Naive thymus-derived CD8-positive, alpha-beta T cell (primary cell): ENCODE measurements at regions not wholly inside any gene's neighbourhood (a gene's known extent, or its start where the extent isn't known, plus 50 kb on each side); places are given as distances from the start of the nearest gene placed in this dataset.
"Not testable (repeated sequence)": the region's sequence is repeated elsewhere in the genome, so short reads cannot be mapped to it uniquely, and the experiment has no call there.

Source experiments
- ATAC-seq, 2 donors: fragments of 150-1000 bp; cut with Tn5 transposase in 1 of 2; sonication (Bioruptor Pico), chemical (Tn5 transposase) in 1 of 2; 1 replicate in 1 of 2; 2 replicates in 1 of 2; pipeline ENCODE4 v1.10.0; 2021; ENCODE audit warnings: mild to moderate bottlenecking in 2 of 2, moderate library complexity in 2 of 2
- POLR2A ChIA-PET: fragments of 350-600 bp; sonication (Branson Sonifier 250); formaldehyde crosslinking; loops from one replicate; lab custom pipeline; 2021; ENCODE audit warnings: antibody characterized with exemption; lab: Charles Lee
- DNase-seq, 10 donors: peaks; one replicate each; pipeline versions ENCODE4 v3.0.0 to v3.0.0-alpha.2; 2020 to 2022
- H3K27ac Mint-ChIP-seq, 10 donors: one replicate each; pipeline ENCODE4 v1.8.0; 2020 to 2022; ENCODE audit warnings: mild to moderate bottlenecking in 10 of 10, mixed read lengths in 10 of 10, moderate library complexity in 4 of 10, inconsistent platforms in 1 of 10
- H3K27me3 Mint-ChIP-seq, 5 donors: one replicate each; pipeline ENCODE4 v1.8.0; 2021 to 2022; ENCODE audit warnings: mixed read lengths in 5 of 5
- H3K36me3 Mint-ChIP-seq, 3 donors: one replicate each; pipeline ENCODE4 v1.8.0; 2020 to 2022; ENCODE audit warnings: mixed read lengths in 3 of 3, mild to moderate bottlenecking in 2 of 3, inconsistent platforms in 1 of 3
- H3K4me1 Mint-ChIP-seq, 4 donors: one replicate each; pipeline ENCODE4 v1.8.0; 2021 to 2022; ENCODE audit warnings: mixed read lengths in 4 of 4
- H3K4me3 Mint-ChIP-seq, 10 donors: one replicate each; pipeline ENCODE4 v1.8.0; 2020 to 2022; ENCODE audit warnings: mild to moderate bottlenecking in 10 of 10, mixed read lengths in 10 of 10, moderate library complexity in 6 of 10, inconsistent platforms in 1 of 10
- H3K9me3 Mint-ChIP-seq, 9 donors: one replicate each; pipeline ENCODE4 v1.8.0; 2020 to 2022; ENCODE audit warnings: mixed read lengths in 9 of 9, mild to moderate bottlenecking in 3 of 9, inconsistent platforms in 1 of 9, moderate library complexity in 1 of 9

GRCh38 chr1:113297749-113298148 is 92.6 kb upstream of the MAGI3 start:
- peaks cover 13 to 31% (median 25%) of the 10 kb centered on the region in 5 donors for H3K27me3 Mint-ChIP-seq
- no peaks in the 10 kb centered on the region for H3K36me3 Mint-ChIP-seq
- H3K27ac Mint-ChIP-seq = no peak overlapping the region
- POLR2A ChIA-PET = no interaction called here
- H3K4me1 Mint-ChIP-seq = peaks cover 0 to under 1% (median 0%) of the 10 kb centered on the region in 4 donors
- H3K9me3 Mint-ChIP-seq = no peaks in the 10 kb centered on the region
- ATAC-seq (no peak), DNase-seq (no peak)
- no peak overlapping the region for H3K4me3 Mint-ChIP-seq

- Mint-ChIP-seq H3K9me3 (no peaks in the 10 kb centered on the region), H3K4me1 (no peaks in the 10 kb centered on the region), H3K36me3 (no peaks in the 10 kb centered on the region), H3K27ac (no peak overlapping the region), H3K4me3 (no peak overlapping the region), H3K27me3 (peaks cover 6 to 19% (median 17%) of the 10 kb centered on the region in 5 donors)
- DNase-seq (no peak), ATAC-seq (no peak)
- POLR2A ChIA-PET = no interaction called here
Measured at GRCh38 chr1:113298941-113299340, 91.4 kb upstream of the MAGI3 start.

- Mint-ChIP-seq H3K36me3 (no peaks in the 10 kb centered on the region), H3K9me3 (no peaks in the 10 kb centered on the region), H3K27ac (no peak overlapping the region), H3K4me1 (no peaks in the 10 kb centered on the region), H3K4me3 (no peak overlapping the region), H3K27me3 (peaks cover 0 to 6% (median 5%) of the 10 kb centered on the region in 5 donors)
- DNase-seq (no peak), ATAC-seq (no peak)
- POLR2A ChIA-PET = no interaction called here
Measured at GRCh38 chr1:113302636-113303035, 87.7 kb upstream of the MAGI3 start.

GRCh38 chr1:113303267-113303666 is 87.0 kb upstream of the MAGI3 start:
- peaks cover 0 to 4% (median 0%) of the 10 kb centered on the region in 5 donors for H3K27me3 Mint-ChIP-seq
- no peak for ATAC-seq
- H3K4me1 Mint-ChIP-seq = peaks cover 4 to 5% (median 4%) of the 10 kb centered on the region in 4 donors
- H3K36me3 Mint-ChIP-seq = no peaks in the 10 kb centered on the region
- no peak overlapping the region for H3K4me3 Mint-ChIP-seq
- H3K9me3 Mint-ChIP-seq = no peaks in the 10 kb centered on the region
- H3K27ac Mint-ChIP-seq = no peak overlapping the region
- DNase-seq = no peak
- POLR2A ChIA-PET = no interaction called here

GRCh38 chr1:113305029-113305428 is 85.3 kb upstream of the MAGI3 start:
- H3K9me3 Mint-ChIP-seq, H3K27ac Mint-ChIP-seq, H3K27me3 Mint-ChIP-seq, H3K4me3 Mint-ChIP-seq, DNase-seq, ATAC-seq, H3K36me3 Mint-ChIP-seq, POLR2A ChIA-PET: not testable (repeated sequence)
- peaks cover 7 to 17% (median 8%) of the 10 kb centered on the region in 4 donors for H3K4me1 Mint-ChIP-seq

GRCh38 chr1:113307771-113308445 is 82.4 kb upstream of the MAGI3 start:
- DNase-seq = no peak
- Mint-ChIP-seq H3K27me3 (peaks cover 5 to 26% (median 11%) of the 10 kb centered on the region in 5 donors), H3K4me1 (peaks cover 7 to 17% (median 8%) of the 10 kb centered on the region in 4 donors), H3K27ac (peak overlapping the region in 1 of 10 donors; percentile 9), H3K36me3 (peaks cover 0 to 10% (median 0%) of the 10 kb centered on the region in 3 donors), H3K9me3 (peaks cover 0 to 10% (median 6%) of the 10 kb centered on the region in 9 donors), H3K4me3 (no peak overlapping the region)
- ATAC-seq = no peak
- POLR2A ChIA-PET = no interaction called here

- H3K27ac Mint-ChIP-seq, ATAC-seq, POLR2A ChIA-PET, DNase-seq, H3K4me3 Mint-ChIP-seq: not testable (repeated sequence)
- H3K4me1 Mint-ChIP-seq = peaks cover 7 to 17% (median 8%) of the 10 kb centered on the region in 4 donors
- peaks cover 0 to 16% (median 0%) of the 10 kb centered on the region in 3 donors for H3K36me3 Mint-ChIP-seq
- peaks cover 0 to 29% (median 14%) of the 10 kb centered on the region in 9 donors for H3K9me3 Mint-ChIP-seq
- H3K27me3 Mint-ChIP-seq = peaks cover 11 to 44% (median 26%) of the 10 kb centered on the region in 5 donors
Measured at GRCh38 chr1:113312651-113313050, 77.7 kb upstream of the MAGI3 start.

GRCh38 chr1:113314600-113314999 is 75.7 kb upstream of the MAGI3 start:
- POLR2A ChIA-PET = interaction anchor here (0.7 kb wide), 1 partner anchor 555 kb away, joined by 3 read pairs; no protein-coding TSS in a partner anchor
- Mint-ChIP-seq H3K36me3 (peaks cover 0 to 16% (median 0%) of the 10 kb centered on the region in 3 donors), H3K4me3 (no peak overlapping the region)

GRCh38 chr1:113320272-113320671 is 70.0 kb upstream of the MAGI3 start:
- Mint-ChIP-seq H3K36me3 (no peaks in the 10 kb centered on the region), H3K4me3 (no peak overlapping the region), H3K4me1 (no peaks in the 10 kb centered on the region), H3K27ac (no peak overlapping the region), H3K27me3 (peaks cover 0 to 2% (median 0%) of the 10 kb centered on the region in 5 donors), H3K9me3 (peaks cover 0 to 6% (median 0%) of the 10 kb centered on the region in 9 donors)
- DNase-seq (no peak), ATAC-seq (no peak)
- POLR2A ChIA-PET = no interaction called here

More at GRCh38 chr1:113314600-113314999, 75.7 kb upstream of the MAGI3 start:
- no peak for ATAC-seq
- no peak for DNase-seq
- Mint-ChIP-seq H3K9me3 (peaks cover 0 to 31% (median 14%) of the 10 kb centered on the region in 9 donors), H3K4me1 (no peaks in the 10 kb centered on the region), H3K27me3 (peaks cover 11 to 44% (median 25%) of the 10 kb centered on the region in 5 donors), H3K27ac (no peak overlapping the region)

- POLR2A ChIA-PET = no interaction called here
- H3K4me3 Mint-ChIP-seq = no peak overlapping the region
- ATAC-seq (no peak), DNase-seq (no peak)
- H3K9me3 Mint-ChIP-seq = peaks cover 0 to 6% (median 0%) of the 10 kb centered on the region in 9 donors
- no peaks in the 10 kb centered on the region for H3K36me3 Mint-ChIP-seq
- H3K27ac Mint-ChIP-seq = no peak overlapping the region
- H3K4me1 Mint-ChIP-seq = no peaks in the 10 kb centered on the region
- H3K27me3 Mint-ChIP-seq = no peaks in the 10 kb centered on the region
Measured at GRCh38 chr1:113320972-113321680, 69.2 kb upstream of the MAGI3 start.

GRCh38 chr1:113321771-113322387 is 68.4 kb upstream of the MAGI3 start:
- POLR2A ChIA-PET = no interaction called here
- Mint-ChIP-seq H3K27ac (no peak overlapping the region), H3K27me3 (no peaks in the 10 kb centered on the region), H3K36me3 (no peaks in the 10 kb centered on the region), H3K4me3 (no peak overlapping the region), H3K9me3 (peaks cover 0 to 6% (median 0%) of the 10 kb centered on the region in 9 donors), H3K4me1 (peaks cover 0 to 2% (median 0%) of the 10 kb centered on the region in 4 donors)
- ATAC-seq = no peak
- no peak for DNase-seq

GRCh38 chr1:113322439-113322838 is 67.9 kb upstream of the MAGI3 start:
- no peaks in the 10 kb centered on the region for H3K36me3 Mint-ChIP-seq
- no peak overlapping the region for H3K27ac Mint-ChIP-seq
- peaks cover 0 to 2% (median 0%) of the 10 kb centered on the region in 4 donors for H3K4me1 Mint-ChIP-seq
- POLR2A ChIA-PET = no interaction called here
- no peak for DNase-seq
- ATAC-seq = no peak
- H3K9me3 Mint-ChIP-seq = peaks cover 0 to 4% (median 0%) of the 10 kb centered on the region in 9 donors
- H3K27me3 Mint-ChIP-seq = no peaks in the 10 kb centered on the region
- no peak overlapping the region for H3K4me3 Mint-ChIP-seq

GRCh38 chr1:113325022-113325421 is 65.3 kb upstream of the MAGI3 start:
- DNase-seq = no peak
- Mint-ChIP-seq H3K27me3 (peaks cover 0 to 2% (median 0%) of the 10 kb centered on the region in 5 donors), H3K36me3 (no peaks in the 10 kb centered on the region), H3K4me3 (no peak overlapping the region), H3K9me3 (no peaks in the 10 kb centered on the region), H3K4me1 (peaks cover 0 to 2% (median 0%) of the 10 kb centered on the region in 4 donors), H3K27ac (no peak overlapping the region)
- no peak for ATAC-seq
- POLR2A ChIA-PET = no interaction called here
